Endometrial microvascular endothelial cells (primary cell): ENCODE measurements at regions not wholly inside any gene's neighbourhood (a gene's known extent, or its start where the extent isn't known, plus 50 kb on each side); places are given as distances from the start of the nearest gene placed in this dataset.

Experiments
- in situ Hi-C: cut with HindIII; loops from 2 replicates; pipeline ENCODE4 v1.10.0; 2017; ENCODE audit warnings: low sequenced_read_pairs, low pct_unique_long_range_greater_than_20kb; ENCODE audit errors: inconsistent ontology term

GRCh38 chr7:25792586-25792985 lies 359.4 kb upstream of the NFE2L3 start:
- in situ Hi-C loops = no loop called here

- in situ Hi-C loops = no loop called here
These were observed 356.2 kb upstream of the NFE2L3 start for GRCh38 chr7:25795824-25796235.

- in situ Hi-C loops = no loop called here
These were observed 353.7 kb upstream of the NFE2L3 start for GRCh38 chr7:25798344-25798743.

- in situ Hi-C loops = no loop called here
These were observed 350.8 kb upstream of the NFE2L3 start for GRCh38 chr7:25801214-25801613.

- in situ Hi-C loops = no loop called here
These were observed 349.9 kb upstream of the NFE2L3 start for GRCh38 chr7:25802057-25802456.

GRCh38 chr7:25802473-25802872 lies 349.5 kb upstream of the NFE2L3 start:
- in situ Hi-C loops = no loop called here

GRCh38 chr7:25803117-25803887 lies 348.7 kb upstream of the NFE2L3 start:
- in situ Hi-C loops = no loop called here

- in situ Hi-C loops = no loop called here
These were observed 347.8 kb upstream of the NFE2L3 start for GRCh38 chr7:25804154-25804553.

GRCh38 chr7:25805027-25805687 lies 346.8 kb upstream of the NFE2L3 start:
- in situ Hi-C loops = no loop called here

GRCh38 chr7:25807086-25807611 lies 344.8 kb upstream of the NFE2L3 start:
- in situ Hi-C loops = no loop called here

GRCh38 chr7:25809441-25809840 lies 342.6 kb upstream of the NFE2L3 start:
- in situ Hi-C loops = no loop called here

- in situ Hi-C loops = no loop called here
These were observed 339.7 kb upstream of the NFE2L3 start for GRCh38 chr7:25812086-25812850.

GRCh38 chr7:25813381-25813780 lies 338.6 kb upstream of the NFE2L3 start:
- in situ Hi-C loops = no loop called here

- in situ Hi-C loops = no loop called here
These were observed 336.3 kb upstream of the NFE2L3 start for GRCh38 chr7:25815711-25816110.

- in situ Hi-C loops = no loop called here
These were observed 331.5 kb upstream of the NFE2L3 start for GRCh38 chr7:25820432-25821040.

GRCh38 chr7:25821225-25821624 lies 330.8 kb upstream of the NFE2L3 start:
- in situ Hi-C loops = no loop called here

- in situ Hi-C loops = no loop called here
These were observed 329.2 kb upstream of the NFE2L3 start for GRCh38 chr7:25822823-25823222.

GRCh38 chr7:25823571-25823970 lies 328.4 kb upstream of the NFE2L3 start:
- in situ Hi-C loops = no loop called here

GRCh38 chr7:25828468-25828867 lies 323.5 kb upstream of the NFE2L3 start:
- in situ Hi-C loops = no loop called here
